ENCODE measurements at regions not wholly inside any gene's neighbourhood (a gene's known extent, or its start where the extent isn't known, plus 50 kb on each side); places are given as distances from the start of the nearest gene placed in this dataset.

- H3K9me3 ChIP-seq (ENCODE audit: insufficient read depth, low read length), result no peaks in the 10 kb centered on the region
- H3K27ac ChIP-seq (ENCODE audit: low read depth, low read length), result no peak overlapping the region
- H3K9ac ChIP-seq (ENCODE audit: low read length), result no peak overlapping the region
- TF ChIP-seq EZH2phosphoT487 (conservative IDR thresholded peaks at IDR 0.05; ENCODE audit: low read length) (no peak), CTCF (IDR thresholded peaks at IDR 0.05; ENCODE audit: insufficient read depth, low read length, poor library complexity, severe bottlenecking) (no peak)
- H4K20me1 ChIP-seq (ENCODE audit: low read depth, low read length), result no peaks in the 10 kb centered on the region
- H3K9me2 ChIP-seq (replicated peaks; ENCODE audit: insufficient read depth, low read length), result no peaks in the 10 kb centered on the region
- H3K4me2 ChIP-seq (ENCODE audit: low read depth, low read length, poor library complexity, severe bottlenecking), result no peak overlapping the region
- no peaks in the 10 kb centered on the region for H3F3A ChIP-seq (ENCODE audit: insufficient read depth)
- H3K79me2 ChIP-seq (ENCODE audit: insufficient read depth, low read length), result no peaks in the 10 kb centered on the region
- H3K36me3 ChIP-seq (ENCODE audit: low read length), result no peaks in the 10 kb centered on the region
- no peaks in the 10 kb centered on the region for H3K27me3 ChIP-seq (ENCODE audit: low read length)
- H3K4me3 ChIP-seq (ENCODE audit: insufficient read depth, low read length, poor library complexity, severe bottlenecking), result no peak overlapping the region
- no peak overlapping the region for H2AFZ ChIP-seq (ENCODE audit: low read depth, low read length, severe bottlenecking)
Measured at GRCh38 chr4:187357045-187357643, 633.5 kb upstream of the FAT1 start.

DNA sequence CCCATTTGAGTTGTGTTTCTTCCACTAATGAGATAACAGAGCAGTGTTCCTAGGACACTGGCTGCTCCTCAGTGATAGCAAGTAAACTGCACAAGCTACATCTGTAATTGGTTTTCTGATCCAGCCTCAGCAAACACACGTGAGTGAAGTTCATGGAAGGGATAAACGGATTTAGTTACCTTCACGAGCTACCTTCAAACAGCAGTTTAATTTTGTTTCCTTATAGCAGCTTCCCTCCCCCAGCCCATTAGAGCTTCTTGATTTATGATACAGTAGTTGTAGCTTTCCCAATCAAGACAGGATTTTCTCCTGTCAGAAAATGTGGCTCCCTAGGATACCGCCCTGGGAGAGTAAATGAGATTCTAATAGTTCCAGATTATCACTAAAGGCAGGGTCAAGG, 634.2 kb upstream of the FAT1 start:
- Histone ChIP-seq H3F3A (ENCODE audit: insufficient read depth) (no peaks in the 10 kb centered on the region), H3K9ac (ENCODE audit: low read length) (no peak overlapping the region), H3K9me2 (replicated peaks; ENCODE audit: insufficient read depth, low read length) (no peaks in the 10 kb centered on the region), H3K27ac (ENCODE audit: low read depth, low read length) (no peak overlapping the region), H3K27me3 (ENCODE audit: low read length) (no peaks in the 10 kb centered on the region), H3K79me2 (ENCODE audit: insufficient read depth, low read length) (no peaks in the 10 kb centered on the region), H2AFZ (ENCODE audit: low read depth, low read length, severe bottlenecking) (no peak overlapping the region), H3K36me3 (ENCODE audit: low read length) (no peaks in the 10 kb centered on the region), H3K9me3 (ENCODE audit: insufficient read depth, low read length) (no peaks in the 10 kb centered on the region), H4K20me1 (ENCODE audit: low read depth, low read length) (no peaks in the 10 kb centered on the region), H3K4me3 (ENCODE audit: insufficient read depth, low read length, poor library complexity, severe bottlenecking) (no peak overlapping the region), H3K4me2 (ENCODE audit: low read depth, low read length, poor library complexity, severe bottlenecking) (no peak overlapping the region)
- TF ChIP-seq EZH2phosphoT487 (conservative IDR thresholded peaks at IDR 0.05; ENCODE audit: low read length) (no peak), CTCF (IDR thresholded peaks at IDR 0.05; ENCODE audit: insufficient read depth, low read length, poor library complexity, severe bottlenecking) (no peak)

- Histone ChIP-seq H3K27ac (ENCODE audit: low read depth, low read length) (no peak overlapping the region), H4K20me1 (ENCODE audit: low read depth, low read length) (no peaks in the 10 kb centered on the region), H3K9ac (ENCODE audit: low read length) (no peak overlapping the region), H3K9me3 (ENCODE audit: insufficient read depth, low read length) (no peaks in the 10 kb centered on the region), H3K36me3 (ENCODE audit: low read length) (no peaks in the 10 kb centered on the region), H3K27me3 (ENCODE audit: low read length) (no peaks in the 10 kb centered on the region), H3K4me2 (ENCODE audit: low read depth, low read length, poor library complexity, severe bottlenecking) (no peak overlapping the region), H3F3A (ENCODE audit: insufficient read depth) (no peaks in the 10 kb centered on the region), H3K4me3 (ENCODE audit: insufficient read depth, low read length, poor library complexity, severe bottlenecking) (no peak overlapping the region), H2AFZ (ENCODE audit: low read depth, low read length, severe bottlenecking) (no peak overlapping the region), H3K79me2 (ENCODE audit: insufficient read depth, low read length) (no peaks in the 10 kb centered on the region), H3K9me2 (replicated peaks; ENCODE audit: insufficient read depth, low read length) (no peaks in the 10 kb centered on the region)
- no peak for TF ChIP-seq CTCF (IDR thresholded peaks at IDR 0.05; ENCODE audit: insufficient read depth, low read length, poor library complexity, severe bottlenecking)
- no peak for TF ChIP-seq EZH2phosphoT487 (conservative IDR thresholded peaks at IDR 0.05; ENCODE audit: low read length)
Measured at GRCh38 chr4:187362937-187363857, 632.4 kb upstream of the ZFP42 start.

All from SU-DHL-6 (cell line).